Stimulated activated CD4-positive, alpha-beta T cell treated with anti-CD3 and anti-CD28 coated beads, TNF-alpha, amount 100 ng/mL, for 48 hours (primary cell): ENCODE measurements at regions not wholly inside any gene's neighbourhood (a gene's known extent, or its start where the extent isn't known, plus 50 kb on each side); places are given as distances from the start of the nearest gene placed in this dataset.

Source experiments
- DNase-seq, 3 donors: peaks; one replicate each; pipeline ENCODE4 v3.0.0-alpha.2; 2020; ENCODE audit warnings: low read depth in 3 of 3

DNA sequence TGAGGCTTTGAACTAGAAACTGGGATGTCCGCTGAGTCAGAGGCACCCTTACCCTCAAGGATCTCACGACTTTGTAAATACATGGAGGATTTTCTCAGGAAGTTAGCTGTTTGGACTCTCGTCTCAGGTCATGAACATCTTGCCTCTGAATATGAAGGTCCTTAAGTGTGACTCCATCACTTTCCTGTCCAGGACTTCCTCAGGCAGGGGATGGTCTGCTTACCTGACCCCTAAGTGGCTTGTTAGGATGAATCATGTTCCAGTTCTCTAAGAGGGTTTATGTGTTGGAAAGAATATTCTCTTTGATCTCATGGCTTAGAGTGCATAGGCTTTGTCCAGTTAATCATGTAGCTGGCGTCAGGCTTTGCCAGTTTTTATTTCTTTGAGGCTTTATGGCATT is 511.7 kb upstream of the KLF4 start:
- no peak for DNase-seq

DNA sequence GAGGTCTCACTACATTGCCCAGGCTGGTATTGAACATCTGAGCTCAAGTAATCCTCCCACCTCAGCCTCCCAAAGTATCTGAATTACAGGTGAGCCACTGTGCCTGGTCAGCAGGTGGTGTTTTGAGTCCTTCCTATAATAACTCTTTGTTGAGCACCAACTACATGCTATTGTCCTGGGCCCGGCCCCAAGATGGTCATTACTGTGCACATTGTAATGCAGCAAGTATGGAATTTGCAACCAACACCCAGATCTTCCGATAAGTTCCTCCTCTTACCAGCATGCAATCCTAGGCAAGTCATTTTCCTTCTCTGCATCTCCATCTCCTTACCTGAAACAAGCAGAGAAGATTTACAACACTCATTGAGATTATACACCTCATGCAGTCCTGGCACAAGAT is 510.3 kb upstream of the KLF4 start:
- no peak for DNase-seq

DNA sequence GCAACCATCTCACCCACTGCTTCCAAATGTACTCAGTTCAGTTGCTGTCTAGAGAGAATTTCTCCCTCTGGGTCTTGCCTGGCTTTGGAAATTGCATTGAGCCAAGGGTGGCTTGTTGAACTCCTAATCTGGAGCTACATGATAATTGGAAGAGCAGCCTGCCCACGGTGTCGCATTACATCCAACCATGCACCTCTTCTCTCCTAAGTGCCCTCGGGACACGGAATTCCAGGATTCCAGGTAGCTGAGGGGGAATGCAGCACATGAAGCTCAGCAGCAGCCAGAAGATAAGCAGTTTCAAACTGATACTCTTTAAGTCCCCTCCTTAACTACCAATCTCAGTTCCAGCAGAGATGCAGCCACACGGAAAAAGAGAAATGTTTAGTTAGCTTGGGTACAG is 509.4 kb upstream of the KLF4 start:
- no peak for DNase-seq

DNA sequence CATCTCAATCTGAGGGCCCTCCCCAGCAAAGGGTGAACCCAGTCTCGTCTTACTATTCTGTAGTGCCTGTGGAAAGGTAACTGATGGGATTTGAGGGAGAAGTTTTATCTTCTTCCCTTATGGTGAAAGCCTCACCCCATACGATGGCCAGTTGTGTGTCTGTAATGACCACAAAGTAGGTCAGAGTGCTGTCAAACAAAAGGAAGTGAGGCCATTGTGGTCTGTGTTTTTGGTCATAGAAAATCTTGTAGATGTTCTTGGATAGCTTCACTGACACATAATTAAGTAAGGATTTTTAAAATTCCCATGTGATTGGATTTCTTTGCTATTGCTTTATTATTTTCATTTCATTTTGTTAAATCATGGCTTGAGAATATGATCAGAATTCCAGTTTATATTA is 505.1 kb upstream of the KLF4 start:
- no peak for DNase-seq

DNA sequence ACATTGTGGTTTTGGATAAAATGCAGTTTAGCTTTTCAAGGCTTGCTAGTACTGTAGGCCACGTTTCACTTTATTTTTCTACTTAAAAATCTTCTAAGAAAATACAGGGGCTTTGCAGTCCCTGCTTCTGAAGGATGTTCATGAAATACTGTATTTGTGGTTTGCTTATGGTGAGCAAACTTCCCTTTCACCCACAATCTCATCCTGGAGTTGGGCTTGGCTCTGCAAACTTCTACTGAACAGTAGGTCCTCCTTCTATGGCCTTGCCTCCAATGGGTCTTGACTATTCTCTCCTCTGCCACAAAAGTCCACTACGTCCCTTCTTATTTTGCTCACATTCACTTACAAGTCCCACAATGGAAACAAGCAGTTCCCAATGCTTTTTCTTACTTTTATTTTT is 502.7 kb upstream of the KLF4 start:
- no peak for DNase-seq

DNA sequence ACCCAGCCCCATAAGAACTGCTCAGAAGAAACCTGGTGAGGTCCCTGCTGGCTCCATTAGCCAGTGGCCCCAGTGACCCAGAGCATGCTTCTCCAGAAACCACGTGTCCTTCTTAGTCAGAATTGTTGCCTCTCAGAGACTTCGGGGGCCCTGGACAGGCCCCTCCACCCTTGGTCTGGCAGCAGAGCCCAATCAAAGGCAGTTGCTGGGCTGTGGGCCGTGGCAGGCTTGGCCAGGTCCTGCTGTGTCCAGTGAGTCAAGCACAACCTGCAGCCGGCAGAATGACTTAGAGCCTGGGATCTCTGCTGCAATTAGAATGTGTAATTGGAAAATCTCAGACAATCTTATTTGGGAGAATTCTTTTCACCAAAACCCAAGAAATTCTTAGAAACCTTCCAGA is 502.0 kb upstream of the KLF4 start:
- no peak for DNase-seq

DNA sequence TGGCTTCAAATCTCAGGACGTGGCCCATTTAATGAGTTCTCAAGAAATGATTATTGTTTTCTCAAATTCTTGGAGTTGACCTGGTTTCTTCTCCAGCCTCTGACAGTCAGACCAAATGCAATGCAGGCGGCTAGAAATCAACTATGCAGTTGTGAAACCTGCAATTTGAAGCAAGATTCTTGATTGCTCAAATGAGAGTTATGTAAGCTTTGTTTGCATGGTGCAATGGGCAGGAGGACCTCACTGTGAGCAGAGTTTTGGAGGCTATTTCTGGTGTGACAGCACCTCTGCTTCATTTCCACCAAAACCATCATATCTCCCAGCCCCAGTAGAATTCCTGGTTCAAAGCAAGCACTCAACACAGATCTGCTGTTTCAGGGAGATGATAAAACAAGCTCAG is 500.0 kb upstream of the KLF4 start:
- no peak for DNase-seq

DNA sequence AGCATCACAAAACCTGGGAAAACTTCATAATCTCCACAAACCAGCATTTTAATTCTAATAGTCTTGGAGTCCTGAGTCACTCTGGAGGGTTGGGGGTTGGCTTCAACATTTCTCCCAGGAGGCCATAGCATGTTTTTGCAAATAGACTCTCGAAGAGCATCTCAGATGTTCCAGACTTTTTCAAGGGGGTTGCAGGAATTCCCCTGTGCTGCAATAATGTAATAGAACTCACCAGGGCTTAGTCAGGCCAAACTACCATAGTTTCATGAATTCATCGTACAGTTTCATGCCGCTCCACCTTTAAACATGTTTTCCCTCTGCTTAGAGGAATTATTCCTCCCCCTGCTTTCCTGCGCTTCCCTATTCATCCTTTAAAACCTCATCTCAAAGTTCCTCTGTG is 499.5 kb upstream of the KLF4 start:
- DNase-seq = no peak

DNA sequence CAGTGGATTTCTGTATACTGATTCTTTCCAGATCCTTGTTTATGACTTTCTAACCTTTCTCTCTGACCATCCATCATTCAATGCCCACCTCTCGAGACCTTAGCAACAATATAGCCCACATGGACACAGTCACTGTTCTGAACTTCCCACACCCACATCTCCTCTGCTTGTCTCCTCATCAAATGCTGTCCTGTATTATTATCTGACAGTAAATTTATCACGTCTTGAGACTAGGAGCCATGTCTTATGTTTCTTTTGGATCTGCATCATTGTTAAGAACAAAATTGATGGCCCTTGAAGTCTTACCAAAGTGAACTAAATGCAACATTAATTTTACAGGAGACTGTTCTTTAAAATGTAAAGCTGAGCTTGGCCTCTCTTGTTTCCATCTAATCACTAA is 495.4 kb upstream of the KLF4 start:
- DNase-seq = no peak

DNA sequence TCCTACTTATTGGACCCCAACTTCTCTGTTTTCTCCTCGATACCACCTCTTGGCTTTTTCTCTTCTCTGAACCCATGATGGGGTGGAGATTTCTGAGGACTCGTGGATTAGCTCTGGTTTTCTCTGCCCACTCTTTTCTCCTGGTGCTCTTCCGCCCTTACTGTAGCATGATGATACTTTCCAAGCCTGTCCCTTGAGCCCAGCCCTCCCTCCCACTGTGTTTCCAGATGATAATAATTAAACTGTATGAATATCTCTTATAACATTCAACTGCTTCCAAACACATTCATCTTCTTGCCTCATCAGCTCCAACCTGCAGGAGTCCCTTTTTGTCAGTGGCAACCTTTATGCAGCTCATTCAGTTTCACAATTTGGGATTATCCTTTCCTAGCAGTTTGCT is 494.2 kb upstream of the KLF4 start:
- no peak for DNase-seq

DNA sequence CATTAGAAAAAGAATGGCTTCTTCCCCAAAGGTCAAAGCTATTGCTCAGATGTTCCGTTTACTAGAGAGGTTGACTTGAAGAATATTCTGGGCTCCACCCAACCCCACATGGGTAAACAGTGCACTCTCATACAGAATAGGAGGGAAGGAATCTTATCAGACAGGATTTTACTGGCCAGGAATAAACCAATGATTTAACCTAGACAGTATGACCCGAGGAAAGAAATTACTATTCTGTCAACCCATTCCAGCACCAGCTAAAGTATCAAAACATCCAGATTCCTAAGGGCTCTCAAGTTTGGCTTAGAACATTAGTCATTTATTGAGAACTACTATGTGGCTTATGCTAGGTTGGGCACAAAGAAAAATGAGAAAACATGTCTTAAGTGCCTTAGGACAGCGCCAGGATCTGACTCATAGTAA is 493.6 kb upstream of the KLF4 start:
- DNase-seq = no peak

DNA sequence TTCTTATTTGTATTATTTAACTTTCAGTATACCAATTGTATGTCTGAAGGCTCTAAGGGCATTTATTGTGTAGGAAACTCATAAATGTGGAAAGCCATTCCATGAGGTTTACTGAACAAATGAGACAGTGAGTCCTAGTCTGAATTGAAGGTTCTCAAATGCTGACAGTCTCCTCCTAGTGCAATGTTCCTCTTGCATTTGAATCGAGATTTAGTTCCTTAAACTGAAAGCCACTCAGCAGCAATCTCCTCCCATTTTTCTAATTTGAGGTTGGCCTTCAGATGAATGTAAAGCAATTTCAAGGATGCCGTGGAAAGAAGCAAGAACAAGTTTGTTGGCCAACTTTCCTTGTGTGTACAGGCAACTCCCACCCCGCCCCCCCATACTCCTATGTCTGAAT is 493.2 kb upstream of the KLF4 start:
- no peak for DNase-seq

DNA sequence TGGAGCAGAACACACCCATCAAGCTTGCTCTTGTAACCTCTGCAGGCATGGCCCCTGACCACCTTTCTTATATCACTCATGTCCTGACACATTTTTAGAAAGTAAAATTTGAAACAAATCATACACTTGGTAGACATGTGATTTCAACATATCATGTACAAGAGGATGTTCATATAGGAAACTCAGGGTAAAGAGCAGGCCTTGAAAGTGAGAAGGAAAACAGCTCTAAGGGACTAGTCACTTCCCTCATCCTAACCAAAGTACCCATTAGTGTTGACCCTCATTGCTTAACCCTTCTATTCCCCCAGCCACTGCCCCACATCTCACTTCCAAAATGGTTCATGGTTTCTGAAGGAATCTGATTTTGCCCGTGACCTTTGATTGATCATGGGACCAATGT is 492.4 kb upstream of the KLF4 start:
- no peak for DNase-seq

DNA sequence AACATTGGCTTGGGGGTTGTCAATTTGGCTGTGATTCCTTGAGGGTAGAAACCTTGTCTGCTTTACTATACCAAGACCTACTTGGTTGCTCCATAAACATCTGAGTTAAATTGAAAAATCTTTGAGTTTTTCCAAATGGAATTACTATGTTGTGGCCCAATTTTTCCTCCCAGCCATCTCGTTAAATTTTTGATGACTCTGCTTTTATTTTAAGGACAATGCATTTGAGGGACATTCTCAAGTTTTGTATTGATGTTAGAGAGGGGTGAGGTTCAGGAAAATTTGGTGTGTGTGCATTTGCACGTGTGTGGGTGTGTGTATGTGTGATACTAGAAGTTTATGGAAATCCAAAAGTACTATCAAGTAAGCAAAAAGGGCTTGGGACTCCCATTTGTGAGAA is 491.4 kb upstream of the KLF4 start:
- DNase-seq = no peak

DNA sequence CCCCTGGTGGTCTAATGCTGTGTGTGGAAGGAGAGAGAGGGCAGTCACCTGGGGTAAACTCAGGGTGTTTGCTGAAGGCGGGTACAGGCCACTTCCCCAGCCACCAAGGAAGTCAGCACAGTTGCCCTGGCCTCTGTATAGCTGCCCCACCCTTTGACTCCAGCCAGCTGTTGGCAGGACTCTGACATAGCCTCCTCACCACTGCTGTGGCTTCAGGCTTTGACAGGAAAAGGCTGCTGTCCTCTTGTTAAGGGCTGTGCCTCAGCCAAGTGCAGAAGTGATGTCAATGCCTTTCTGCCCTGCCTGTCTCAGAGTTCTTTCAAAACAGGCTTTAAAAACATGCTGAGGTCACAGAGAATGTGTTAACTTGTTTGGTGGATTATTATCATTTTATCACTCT is 487.2 kb upstream of the KLF4 start:
- DNase-seq = no peak

DNA sequence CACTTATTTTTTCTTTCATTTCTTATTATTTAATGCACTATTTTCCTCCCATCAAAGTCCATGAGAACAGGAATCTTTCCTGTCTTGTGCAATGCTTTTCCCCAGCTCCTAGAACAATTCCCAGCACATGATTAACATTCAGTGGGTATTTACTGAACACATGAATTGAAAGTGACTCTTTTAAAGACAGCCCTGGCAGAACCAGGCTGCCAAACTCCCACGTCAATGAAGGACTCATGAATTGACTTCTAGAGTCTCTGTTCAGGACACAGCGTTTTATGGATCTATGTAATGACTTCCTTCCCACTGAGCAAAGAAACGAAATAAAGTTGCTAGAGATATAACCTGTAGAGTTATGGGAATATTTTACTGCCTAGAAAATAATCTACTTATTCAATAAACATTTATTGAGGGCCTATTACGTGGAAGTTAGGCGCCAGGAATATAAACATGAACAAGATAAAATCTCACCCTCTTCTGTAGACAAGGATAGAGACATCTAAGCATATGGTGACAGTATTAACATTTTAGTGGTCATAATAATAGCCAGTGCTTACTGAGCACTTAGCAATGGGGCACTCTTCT is 485.9 kb upstream of the KLF4 start:
- no peak for DNase-seq

DNA sequence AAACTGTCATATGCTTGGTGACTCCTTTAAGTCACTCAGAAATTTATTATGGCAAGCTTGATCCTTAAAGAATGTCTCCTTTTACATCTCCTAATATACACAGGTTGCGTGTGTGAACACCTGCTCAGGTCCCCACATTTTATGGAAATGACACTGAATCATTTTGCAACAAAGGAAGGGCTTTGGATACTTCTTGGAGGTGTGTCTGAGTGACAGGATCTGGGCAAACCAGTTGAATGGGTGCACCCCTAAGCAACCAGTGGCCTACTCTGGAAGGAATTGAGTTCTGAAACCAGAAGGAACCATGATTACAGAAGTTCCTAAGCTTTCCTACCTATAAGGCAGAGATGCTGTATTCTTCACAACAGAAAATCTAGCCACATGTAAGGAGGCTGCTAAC is 483.9 kb upstream of the KLF4 start:
- no peak for DNase-seq

DNA sequence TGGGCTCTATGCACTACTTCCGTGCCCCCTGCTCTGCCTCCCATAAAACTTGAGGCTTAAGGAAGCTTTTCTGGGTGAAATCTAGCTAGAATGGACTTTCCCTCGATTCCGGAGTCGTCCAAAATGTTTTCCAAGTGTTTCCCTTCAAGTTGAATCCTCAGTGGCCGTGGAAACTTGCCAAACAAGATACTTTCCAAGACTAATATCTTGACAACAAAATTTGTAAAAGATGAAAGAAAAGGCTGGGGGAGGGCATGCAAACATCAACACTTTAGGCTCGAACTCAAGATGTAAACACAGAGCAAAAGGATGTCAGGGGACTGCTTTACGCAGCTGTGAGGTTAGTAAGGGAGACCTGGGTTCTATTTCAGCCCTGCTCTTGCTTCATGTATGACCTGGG is 482.8 kb upstream of the KLF4 start:
- DNase-seq = no peak

DNA sequence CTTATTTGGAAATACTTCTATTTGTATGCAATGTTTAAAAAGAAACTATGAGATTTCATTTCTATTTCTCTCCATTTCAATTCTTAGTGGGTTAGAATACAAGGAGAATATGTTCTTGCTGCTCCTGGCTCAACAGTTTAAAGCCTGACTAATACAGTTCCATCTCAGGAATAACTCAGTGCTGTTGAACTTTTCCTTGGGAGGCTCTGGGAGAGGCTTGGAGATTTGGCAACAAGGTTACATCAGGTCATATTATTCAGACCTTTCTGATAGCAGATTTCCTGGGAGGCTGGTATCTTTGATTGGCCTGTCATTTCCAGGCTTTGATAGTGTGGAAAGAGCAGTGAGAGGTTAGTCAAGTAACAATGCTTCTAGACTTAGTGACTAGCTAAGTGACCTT is 481.7 kb upstream of the KLF4 start:
- DNase-seq = no peak

DNA sequence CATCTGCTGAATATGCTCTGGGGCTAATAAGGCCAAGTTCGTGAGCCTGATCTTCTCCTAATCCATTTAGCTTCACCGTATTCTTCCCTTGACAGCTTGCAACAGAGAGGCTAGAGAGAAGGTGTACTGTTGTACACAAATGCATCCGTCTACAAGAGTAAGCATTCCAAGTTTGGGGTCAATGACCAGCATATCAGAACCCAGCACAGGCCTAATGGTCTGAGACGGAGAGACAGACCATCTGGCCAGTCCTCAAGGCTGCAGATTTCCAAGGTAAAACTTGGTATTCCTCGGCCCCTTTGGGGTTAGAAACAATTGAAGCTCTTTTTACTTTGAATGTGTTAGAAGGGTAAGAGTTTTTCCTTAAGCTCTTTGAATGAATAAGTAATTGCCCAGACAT is 481.2 kb upstream of the KLF4 start:
- DNase-seq = no peak

DNA sequence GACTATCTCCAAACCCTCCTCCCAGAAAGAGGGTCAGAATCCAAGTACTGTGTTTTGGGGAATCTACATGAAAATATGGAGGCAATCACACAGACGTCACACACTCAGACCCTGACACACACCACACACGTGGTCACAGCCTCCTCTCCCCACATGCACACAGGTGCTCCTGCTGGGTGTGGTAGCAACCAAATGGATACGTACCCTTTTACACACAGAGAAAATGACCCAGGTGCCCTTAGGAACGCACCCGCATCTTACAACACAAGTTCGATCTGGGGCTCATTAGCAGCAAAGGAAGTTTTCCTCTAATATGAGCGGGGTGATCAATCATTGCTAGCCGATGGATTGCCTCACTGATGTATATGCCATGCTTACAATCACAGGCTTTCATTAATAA is 480.2 kb upstream of the KLF4 start:
- DNase-seq = no peak

DNA sequence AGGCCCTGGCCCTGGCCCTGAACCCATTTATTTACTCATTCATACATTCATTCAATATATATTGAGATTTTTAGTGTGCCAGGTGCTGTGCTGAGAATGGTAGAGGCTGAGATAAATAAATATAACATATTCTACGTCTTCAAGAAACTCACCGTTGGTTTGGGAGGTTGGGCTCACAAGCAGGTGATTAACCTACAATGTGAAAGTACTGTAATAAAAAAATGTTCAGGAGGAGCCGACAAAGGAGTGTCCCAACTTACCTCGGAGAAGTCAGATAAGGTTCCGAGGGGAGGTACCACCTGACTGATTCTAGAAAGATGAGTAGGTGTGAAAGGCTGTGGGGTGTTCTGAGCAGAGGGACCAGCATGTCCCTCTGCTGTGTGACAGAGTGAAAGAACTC is 479.6 kb upstream of the KLF4 start:
- DNase-seq = no peak

DNA sequence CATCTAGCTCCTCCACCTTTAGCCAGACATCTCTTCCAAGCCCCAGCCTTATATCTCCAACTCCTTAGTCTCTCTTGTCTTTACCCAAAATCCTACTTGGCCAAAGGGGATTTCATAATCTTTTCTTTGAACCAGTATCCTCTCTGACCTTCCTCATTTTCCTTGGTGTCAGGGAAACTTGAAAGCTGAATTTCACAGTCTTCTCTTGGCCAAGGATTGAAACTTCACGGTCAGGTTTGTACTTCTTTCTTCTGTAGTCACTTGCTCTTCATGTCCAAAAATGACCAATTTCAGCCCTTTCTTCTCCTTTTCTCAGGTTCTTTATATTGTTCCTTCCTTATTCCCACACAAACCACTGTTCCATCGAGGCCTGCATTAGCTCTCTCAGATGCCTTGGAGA is 473.7 kb upstream of the KLF4 start:
- no peak for DNase-seq

DNA sequence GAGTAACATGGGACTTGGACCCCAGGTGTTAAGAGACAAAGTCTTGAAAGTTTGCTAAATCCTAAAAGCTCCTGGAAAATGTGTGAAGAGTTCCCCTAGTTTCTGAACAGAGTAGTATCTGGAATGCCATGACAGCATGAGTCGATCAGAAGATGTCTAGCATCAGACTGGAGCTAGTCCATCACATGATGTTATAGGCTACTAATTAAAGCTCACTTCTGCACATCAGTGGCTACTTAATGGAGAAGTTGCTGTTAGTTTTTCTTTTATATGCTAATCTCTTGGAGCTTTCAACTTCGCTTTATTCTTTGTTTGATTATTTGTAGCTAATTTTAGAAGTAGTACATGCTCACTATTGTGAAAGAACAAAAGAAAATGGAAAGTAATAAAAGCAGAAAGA is 471.3 kb upstream of the KLF4 start:
- no peak for DNase-seq

DNA sequence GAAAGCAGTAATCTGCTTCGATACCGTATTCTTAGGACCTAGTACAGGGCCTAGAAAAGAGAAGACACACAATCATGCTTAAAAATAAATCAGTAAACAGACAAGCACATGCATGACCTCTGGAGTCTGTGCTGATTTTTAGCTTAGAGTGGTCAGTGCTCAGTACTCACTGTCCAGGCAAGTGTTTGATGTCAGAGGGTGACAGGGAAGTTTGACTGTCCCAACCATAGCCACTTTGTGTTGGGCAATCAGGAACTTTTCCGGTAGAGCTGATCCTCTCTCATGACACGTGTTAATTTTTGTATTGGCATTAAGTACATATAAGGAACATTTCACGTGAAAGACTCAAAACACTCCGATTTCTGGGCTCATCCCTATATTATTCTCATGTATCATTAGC is 464.7 kb upstream of the KLF4 start:
- DNase-seq = no peak
